Activated naive CD4-positive, alpha-beta T cell treated with anti-CD3 and anti-CD28 coated beads, Interleukin-2, amount 50 U/mL, for 16 hours (primary cell): ENCODE measurements at regions not wholly inside any gene's neighbourhood (a gene's known extent, or its start where the extent isn't known, plus 50 kb on each side); places are given as distances from the start of the nearest gene placed in this dataset.

Source experiments
- DNase-seq: peaks from one replicate; pipeline ENCODE4 v3.0.0-alpha.2; 2020

DNA sequence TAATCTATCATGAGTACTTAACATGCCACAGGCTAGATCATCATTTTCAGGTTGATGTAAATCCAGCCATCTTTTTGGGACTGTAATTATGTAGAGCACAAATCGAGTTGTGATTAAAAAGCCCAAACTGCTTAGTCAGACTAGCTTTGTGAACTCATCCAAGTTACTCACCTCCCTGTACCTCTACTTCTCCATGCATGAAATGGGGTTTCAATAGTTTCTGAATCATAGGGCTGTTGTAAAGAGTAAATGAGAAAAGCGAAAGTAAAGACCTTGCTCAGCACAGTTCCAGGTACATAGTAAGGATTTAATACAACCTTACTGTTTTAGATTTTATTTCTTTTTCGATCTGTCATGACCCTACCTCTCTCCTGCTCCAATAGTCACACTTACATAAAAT, 85.6 kb upstream of the GAP43 start:
- no peak for DNase-seq

GRCh38 chr3:115547207-115547606, 76.1 kb upstream of the GAP43 start:
- DNase-seq, result no peak

- no peak for DNase-seq
Observed at GRCh38 chr3:115548611-115549010, 74.7 kb upstream of the GAP43 start.

DNA sequence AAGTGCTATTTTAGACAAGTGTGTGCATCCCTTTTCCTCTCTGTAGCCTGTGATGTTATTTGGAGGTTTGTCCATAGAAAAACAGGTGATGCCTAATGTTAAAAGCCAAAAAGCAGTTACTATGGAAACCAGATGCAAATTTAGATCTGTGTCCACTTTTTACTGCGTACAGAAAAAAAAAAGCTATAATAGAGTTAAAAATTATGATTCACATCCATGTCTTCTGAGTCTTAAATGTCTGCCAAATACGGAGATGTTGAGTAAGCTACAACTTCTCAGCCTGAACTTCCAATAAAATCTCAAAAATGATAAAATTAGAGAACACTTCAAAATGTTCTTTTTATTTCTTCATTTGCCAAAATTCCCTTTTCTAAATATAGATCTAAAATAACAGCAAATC, 74.2 kb upstream of the GAP43 start:
- no peak for DNase-seq

DNA sequence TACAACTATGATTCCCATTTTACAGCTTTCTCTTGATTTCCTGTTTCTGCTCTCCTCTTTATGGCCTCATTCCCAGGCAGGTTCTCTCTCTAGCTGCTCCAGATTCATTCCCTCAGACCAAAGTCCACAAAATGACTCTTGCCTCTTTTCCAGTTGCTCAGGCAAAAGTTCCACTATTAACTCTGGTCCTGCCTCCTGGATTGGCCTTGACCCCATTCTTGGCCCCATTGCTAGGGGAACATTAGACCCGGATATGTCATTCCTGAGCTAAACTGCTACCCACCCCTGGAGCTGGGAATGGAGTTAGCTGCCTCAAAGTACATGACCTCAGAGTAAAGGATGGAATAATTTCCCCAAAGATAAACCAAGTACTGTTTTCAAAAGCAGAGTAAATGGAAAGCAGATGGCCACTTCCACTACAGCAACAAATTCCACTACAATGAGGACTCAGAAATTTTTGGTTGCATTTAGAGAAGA, 73.0 kb upstream of the GAP43 start:
- DNase-seq, result no peak

- no peak for DNase-seq
Observed at GRCh38 chr3:115551016-115551415, 72.3 kb upstream of the GAP43 start.

DNA sequence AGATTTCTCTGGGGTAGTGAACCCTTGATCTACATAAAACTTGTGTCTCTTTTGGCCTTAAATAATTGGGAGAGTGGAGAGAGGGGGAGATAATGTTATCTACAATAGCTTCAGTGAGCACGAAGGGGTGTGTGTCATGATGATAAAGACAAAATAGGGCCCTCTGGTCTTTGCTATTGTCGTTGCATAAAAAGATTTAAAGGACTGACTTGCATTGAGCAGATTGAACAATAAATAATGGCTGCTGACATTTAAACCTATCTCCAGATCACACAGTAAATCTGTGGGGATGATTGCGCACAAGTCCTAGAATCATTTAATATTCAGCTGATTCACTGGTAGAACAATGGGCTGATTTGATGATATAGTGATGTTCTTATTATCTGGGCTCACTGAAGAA, 71.3 kb upstream of the GAP43 start:
- DNase-seq, result no peak

- DNase-seq, result no peak
Observed at GRCh38 chr3:115553796-115554486, 69.4 kb upstream of the GAP43 start.

DNA sequence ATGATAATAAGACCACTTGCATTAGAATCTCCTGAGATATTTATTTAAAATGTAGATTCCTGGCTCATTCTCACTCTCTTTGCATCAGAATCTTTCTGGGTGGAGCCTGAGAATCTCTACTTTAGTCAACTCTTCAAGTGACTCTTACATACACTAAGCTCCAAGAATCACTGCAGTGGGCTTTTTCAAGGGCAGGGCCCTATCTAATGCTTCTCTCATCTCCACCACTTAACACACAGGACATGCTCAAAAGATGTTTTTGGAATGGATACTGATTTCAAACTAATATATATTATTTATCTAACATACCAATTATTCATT, 68.9 kb upstream of the GAP43 start:
- DNase-seq, result no peak

DNA sequence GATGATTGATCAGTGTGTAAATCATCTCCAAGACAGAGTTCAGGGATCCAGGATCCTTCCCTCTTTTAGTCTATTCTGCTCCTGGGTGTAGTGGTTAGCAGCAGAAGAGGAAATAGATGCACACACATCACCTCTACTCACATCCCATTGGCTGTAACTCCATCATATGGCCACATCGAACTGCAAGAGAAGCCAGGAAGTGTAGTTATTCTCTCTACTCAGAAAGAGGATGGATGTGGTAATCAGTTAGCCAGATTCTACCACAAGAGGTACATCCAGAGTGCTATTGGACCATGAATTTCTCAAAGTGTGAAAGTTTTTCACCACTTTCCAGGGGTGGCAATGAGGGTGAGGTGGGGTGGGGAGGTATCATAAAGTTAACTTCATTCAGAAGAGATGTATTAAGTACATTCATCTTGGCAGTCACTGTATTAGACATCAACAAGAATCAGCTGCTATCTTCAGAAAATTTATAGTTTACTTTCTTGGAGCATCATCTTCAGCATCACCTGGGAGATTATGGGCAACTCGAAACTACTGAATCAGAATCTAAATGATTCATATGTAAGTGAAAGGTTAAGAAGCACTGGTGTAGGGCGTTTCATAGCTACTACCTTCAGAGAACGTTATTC, 60.6 kb upstream of the GAP43 start:
- DNase-seq, result no peak

DNA sequence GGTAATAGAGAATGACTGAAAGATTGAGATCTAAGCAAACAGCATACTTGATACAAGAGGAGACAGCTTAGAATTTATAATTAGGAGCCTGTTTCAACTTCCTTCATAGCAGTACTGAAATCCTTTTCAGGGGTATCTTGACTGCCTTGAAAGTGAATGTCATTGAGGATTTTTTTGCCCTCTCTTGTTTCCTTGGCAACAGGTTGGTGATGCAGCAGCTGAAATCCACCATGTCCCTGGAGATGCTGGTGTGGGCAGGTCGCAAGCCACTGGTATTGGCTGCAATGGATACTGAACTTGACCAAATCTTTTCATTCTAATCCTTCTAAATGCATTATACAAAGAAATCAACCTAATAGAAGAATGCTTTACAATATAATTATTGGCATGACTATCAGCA, 59.3 kb upstream of the GAP43 start:
- no peak for DNase-seq

GRCh38 chr3:115571413-115571812, 51.9 kb upstream of the GAP43 start:
- no peak for DNase-seq
